ENCODE measurements at regions not wholly inside any gene's neighbourhood (a gene's known extent, or its start where the extent isn't known, plus 50 kb on each side); places are given as distances from the start of the nearest gene placed in this dataset.
"Not testable (repeated sequence)": the region's sequence is repeated elsewhere in the genome, so short reads cannot be mapped to it uniquely, and the experiment has no call there.

- ChIA-PET POLR2A (no interaction called here), CTCF (no interaction called here)
- H3K27ac Mint-ChIP-seq = no peak overlapping the region
- H3K27me3 Mint-ChIP-seq (ENCODE audit: low read depth) = no peaks in the 10 kb centered on the region; the same call in 1 of the 2 replicates
- H3K9me3 Mint-ChIP-seq = peaks cover 8% of the 10 kb centered on the region
- peaks cover 9% of the 10 kb centered on the region for H3K4me1 Mint-ChIP-seq
- no peak overlapping the region for H3K4me3 Mint-ChIP-seq
- TF ChIP-seq E2F1 (CRISPR knock-in tag; IDR thresholded peaks at IDR 0.05) = no peak
- no peak for TF ChIP-seq SMAD3 (CRISPR knock-in tag; IDR thresholded peaks at IDR 0.05; ENCODE audit: borderline replicate concordance)
- no peak for TF ChIP-seq PRRX2 (CRISPR knock-in tag; IDR thresholded peaks at IDR 0.05)
- TF ChIP-seq ZNF396 (CRISPR knock-in tag; IDR thresholded peaks at IDR 0.05; ENCODE audit: borderline replicate concordance) = no peak
- no peak for TF ChIP-seq ZNF138 (CRISPR knock-in tag; conservative IDR thresholded peaks at IDR 0.05)
- TF ChIP-seq ZSCAN18 (CRISPR knock-in tag; IDR thresholded peaks at IDR 0.05) = no peak
- TF ChIP-seq ATF3 (CRISPR knock-in tag; conservative IDR thresholded peaks at IDR 0.05) = no peak
- TF ChIP-seq AFF4 (CRISPR knock-in tag; IDR thresholded peaks at IDR 0.05; ENCODE audit: borderline replicate concordance) = no peak
- TF ChIP-seq ETV6 (CRISPR knock-in tag; IDR thresholded peaks at IDR 0.05) = no peak
- no peak for TF ChIP-seq ZNF532 (CRISPR knock-in tag; IDR thresholded peaks at IDR 0.05; ENCODE audit: borderline replicate concordance)
- no peak for TF ChIP-seq ZNF232 (CRISPR knock-in tag; IDR thresholded peaks at IDR 0.05)
- TF ChIP-seq RELA (CRISPR knock-in tag; IDR thresholded peaks at IDR 0.05; ENCODE audit: borderline replicate concordance) = no peak
- no peak for TF ChIP-seq TCF7 (CRISPR knock-in tag; IDR thresholded peaks at IDR 0.05; ENCODE audit: low read depth)
- no peak for TF ChIP-seq CTCF (IDR thresholded peaks at IDR 0.05)
- no peak for TF ChIP-seq CDX4 (CRISPR knock-in tag; IDR thresholded peaks at IDR 0.05; ENCODE audit: borderline replicate concordance)
- no peak for TF ChIP-seq TP53 (CRISPR knock-in tag; IDR thresholded peaks at IDR 0.05)
- no peak for TF ChIP-seq OVOL2 (CRISPR knock-in tag; IDR thresholded peaks at IDR 0.05; ENCODE audit: borderline replicate concordance)
- TF ChIP-seq ZNF219 (CRISPR knock-in tag; IDR thresholded peaks at IDR 0.05; ENCODE audit: borderline replicate concordance) = no peak
- DNase-seq (ENCODE audit: low spot score) (no peak), ATAC-seq (no peak)
- H3K36me3 Mint-ChIP-seq = peaks cover 5% of the 10 kb centered on the region; the same call in 1 of the 2 replicates
Measured at GRCh38 chrX:74187211-74187610, 116.8 kb upstream of the ZCCHC13 start.

- H3K36me3 Mint-ChIP-seq = not testable (repeated sequence)
- H3K4me1 Mint-ChIP-seq = peaks cover 25% of the 10 kb centered on the region
Measured at GRCh38 chrX:74183047-74183446, 120.9 kb upstream of the ZCCHC13 start.

GRCh38 chrX:74181976-74182375 is 122.0 kb upstream of the ZCCHC13 start:
- peaks cover 25% of the 10 kb centered on the region for H3K4me1 Mint-ChIP-seq
- H3K27ac Mint-ChIP-seq; H3K4me3 Mint-ChIP-seq; DNase-seq (ENCODE audit: low spot score); H3K27me3 Mint-ChIP-seq (ENCODE audit: low read depth); ATAC-seq; H3K9me3 Mint-ChIP-seq; H3K36me3 Mint-ChIP-seq; POLR2A ChIA-PET: not testable (repeated sequence)
- CTCF ChIA-PET = interaction anchor here (1.2 kb wide), 1 partner anchor 144 kb away, joined by 3 read pairs; no protein-coding TSS in a partner anchor

More at GRCh38 chrX:74183047-74183446, 120.9 kb upstream of the ZCCHC13 start:
- ATAC-seq; POLR2A ChIA-PET; DNase-seq (ENCODE audit: low spot score); H3K4me3 Mint-ChIP-seq; CTCF ChIA-PET; H3K27ac Mint-ChIP-seq; H3K27me3 Mint-ChIP-seq (ENCODE audit: low read depth); H3K9me3 Mint-ChIP-seq: not testable (repeated sequence)
